ENCODE measurements at regions not wholly inside any gene's neighbourhood (a gene's known extent, or its start where the extent isn't known, plus 50 kb on each side); places are given as distances from the start of the nearest gene placed in this dataset.

- H3K27ac ChIP-seq (ENCODE audit: control insufficient read depth, insufficient read depth), result no peak overlapping the region
- no peaks in the 10 kb centered on the region for H4K20me1 ChIP-seq (ENCODE audit: control insufficient read depth, insufficient read depth)
- H3K79me2 ChIP-seq (ENCODE audit: control insufficient read depth, insufficient read depth, low read length), result no peaks in the 10 kb centered on the region
- no peak overlapping the region for H3K4me3 ChIP-seq
- ChIA-PET RAD21 (ENCODE audit: unreplicated experiment) (no interaction called here), POLR2A (no interaction called here), SMC1A (ENCODE audit: uncharacterized antibody, unreplicated experiment) (no interaction called here), CTCF (no interaction called here)
- no TSS peak for BruUV-seq (replicated peaks)
- H3K27me3 ChIP-seq (replicated peaks in 1 of 2; ENCODE audit: control insufficient read depth in 2 of 2, insufficient read depth in 2 of 2, low read length in 1 of 2), result no peaks in the 10 kb centered on the region
- no peaks in the 10 kb centered on the region for H3K4me1 ChIP-seq (ENCODE audit: control insufficient read depth, insufficient read depth, low read length)
- 0% methylated on average over 2 of the region's 2 CpGs for WGBS (ENCODE audit: insufficient coverage, insufficient replicate concordance, low lambda C conversion rate, missing lambda C conversion rate)
- intact Hi-C loops (cut with micrococcal nuclease; ENCODE audit: unreplicated experiment), result no loop called here
- H3K36me3 ChIP-seq (ENCODE audit: control insufficient read depth in 2 of 2, insufficient read depth in 2 of 2, low read length in 1 of 2), result no peaks in the 10 kb centered on the region
- H3K9me3 ChIP-seq (replicated peaks; ENCODE audit: control insufficient read depth, insufficient read depth, low read length), result no peaks in the 10 kb centered on the region
- ATAC-seq, result no peak
- in situ Hi-C loops (cut with MboI), result no loop called here
- H2AFZ ChIP-seq (ENCODE audit: control insufficient read depth, low read depth, low read length), result no peak overlapping the region
- TF ChIP-seq JUND (IDR thresholded peaks at IDR 0.05; ENCODE audit: low read depth, low read length) (no peak), PKNOX1 (IDR thresholded peaks at IDR 0.05) (no peak), USF1 (IDR thresholded peaks at IDR 0.05; ENCODE audit: borderline replicate concordance, extremely low read length, insufficient read depth, low read depth, low read length) (no peak), MTA3 (IDR thresholded peaks at IDR 0.05; ENCODE audit: borderline replicate concordance, low read length) (no peak), SIN3A (IDR thresholded peaks at IDR 0.05; ENCODE audit: low read depth, low read length) (no peak), HDAC2 (IDR thresholded peaks at IDR 0.05) (no peak), TCF3 (IDR thresholded peaks at IDR 0.05; ENCODE audit: borderline replicate concordance, insufficient read depth, low read depth, low read length) (no peak), CBFB (IDR thresholded peaks at IDR 0.05; ENCODE audit: low read depth) (no peak), HDAC6 (IDR thresholded peaks at IDR 0.05; ENCODE audit: unreplicated experiment) (no peak), NR2F1 (conservative IDR thresholded peaks at IDR 0.05) (no peak), GATAD2B (conservative IDR thresholded peaks at IDR 0.05; ENCODE audit: low read depth) (no peak)
- no peak overlapping the region for H3K9ac ChIP-seq (ENCODE audit: control insufficient read depth, insufficient read depth, low read length)
- H3K4me2 ChIP-seq (ENCODE audit: control insufficient read depth, insufficient read depth), result no peak overlapping the region
- no peak for DNase-seq (ENCODE audit: low read depth, low spot score)
- no peak for FAIRE-seq
Measured at GRCh38 chr2:192578780-192579179, 384.0 kb upstream of the TMEFF2 start.

All from GM12878 (cell line).